Nephron (organoid): ENCODE measurements at regions not wholly inside any gene's neighbourhood (a gene's known extent, or its start where the extent isn't known, plus 50 kb on each side); places are given as distances from the start of the nearest gene placed in this dataset.

Experiments used
- H3K27ac Mint-ChIP-seq, 3 experiments: 2 replicates each; pipeline ENCODE4 v1.8.0; 2020; ENCODE audit warnings: mixed read lengths in 3 of 3, mild to moderate bottlenecking in 2 of 3, moderate library complexity in 1 of 3
- H3K27me3 Mint-ChIP-seq: 2 replicates; pipeline ENCODE4 v1.8.0; 2021; ENCODE audit warnings: low read depth, mild to moderate bottlenecking, moderate library complexity, mixed read lengths
- H3K36me3 Mint-ChIP-seq: 2 replicates; pipeline ENCODE4 v1.8.0; 2020; ENCODE audit warnings: low read depth, mixed read lengths
- H3K4me1 Mint-ChIP-seq: 2 replicates; pipeline ENCODE4 v1.8.0; 2020; ENCODE audit warnings: mixed read lengths
- H3K4me3 Mint-ChIP-seq, 3 experiments: 2 replicates each; pipeline ENCODE4 v1.8.0; 2020; ENCODE audit warnings: mild to moderate bottlenecking in 3 of 3, mixed read lengths in 3 of 3, moderate library complexity in 2 of 3
- H3K9me3 Mint-ChIP-seq: 2 replicates; pipeline ENCODE4 v1.8.0; 2020; ENCODE audit warnings: mixed read lengths
- CTCF ChIP-seq, 3 experiments: fragments of 200-600 bp; sonication (generic); IDR thresholded peaks; one replicate each; pipeline ENCODE4 v1.5.0; 2021; ENCODE audit warnings: antibody characterized with exemption in 3 of 3; ENCODE audit not compliant: unreplicated experiment in 3 of 3

GRCh38 chr14:86491743-86492142 is 961.8 kb downstream of the FLRT2 start:
- Mint-ChIP-seq H3K4me1 (no peaks in the 10 kb centered on the region), H3K36me3 (no peaks in the 10 kb centered on the region), H3K4me3 (no peak overlapping the region), H3K9me3 (peaks cover 11% of the 10 kb centered on the region), H3K27me3 (no peaks in the 10 kb centered on the region), H3K27ac (no peak overlapping the region)
- no peak for TF ChIP-seq CTCF (IDR thresholded peaks at IDR 0.05; ENCODE audit: unreplicated experiment in 3 of 3)

GRCh38 chr14:86481104-86481503 is 951.2 kb downstream of the FLRT2 start:
- no peaks in the 10 kb centered on the region for H3K9me3 Mint-ChIP-seq
- H3K27ac Mint-ChIP-seq = no peak overlapping the region
- H3K4me3 Mint-ChIP-seq = no peak overlapping the region
- H3K36me3 Mint-ChIP-seq = no peaks in the 10 kb centered on the region
- no peak for TF ChIP-seq CTCF (IDR thresholded peaks at IDR 0.05; ENCODE audit: unreplicated experiment in 3 of 3)
- no peaks in the 10 kb centered on the region for H3K27me3 Mint-ChIP-seq
- H3K4me1 Mint-ChIP-seq = no peaks in the 10 kb centered on the region

- peaks cover 5% of the 10 kb centered on the region for H3K36me3 Mint-ChIP-seq
- peaks cover 18% of the 10 kb centered on the region for H3K9me3 Mint-ChIP-seq
- H3K4me1 Mint-ChIP-seq = peaks cover 33% of the 10 kb centered on the region
- no peak overlapping the region for H3K4me3 Mint-ChIP-seq
- H3K27ac Mint-ChIP-seq = peak overlapping the region; percentile 86 to 93 (median 87)
- TF ChIP-seq CTCF (IDR thresholded peaks at IDR 0.05; ENCODE audit: unreplicated experiment in 3 of 3) = no peak
- no peaks in the 10 kb centered on the region for H3K27me3 Mint-ChIP-seq
These were observed 934.4 kb downstream of the FLRT2 start for GRCh38 chr14:86464341-86464740.

- Mint-ChIP-seq H3K4me1 (peaks cover 32% of the 10 kb centered on the region), H3K27ac (peak overlapping the region; percentile 86 to 93 (median 87)), H3K27me3 (no peaks in the 10 kb centered on the region), H3K9me3 (peaks cover 18% of the 10 kb centered on the region), H3K36me3 (peaks cover 5% of the 10 kb centered on the region), H3K4me3 (no peak overlapping the region)
- peak in 2 of 3 experiments; percentile 8 to 24 for TF ChIP-seq CTCF (IDR thresholded peaks at IDR 0.05; ENCODE audit: unreplicated experiment in 3 of 3)
These were observed 932.3 kb downstream of the FLRT2 start for GRCh38 chr14:86462193-86462753.

- Mint-ChIP-seq H3K27me3 (no peaks in the 10 kb centered on the region), H3K4me3 (no peak overlapping the region), H3K36me3 (peaks cover 5% of the 10 kb centered on the region), H3K4me1 (peaks cover 4% of the 10 kb centered on the region), H3K9me3 (peaks cover 15% of the 10 kb centered on the region), H3K27ac (peak overlapping the region in 1 of 3 experiments; percentile 25)
- no peak for TF ChIP-seq CTCF (IDR thresholded peaks at IDR 0.05; ENCODE audit: unreplicated experiment in 3 of 3)
These were observed 927.7 kb downstream of the FLRT2 start for GRCh38 chr14:86457481-86458135.

- Mint-ChIP-seq H3K9me3 (peaks cover 2% of the 10 kb centered on the region), H3K4me3 (no peak overlapping the region), H3K27me3 (no peaks in the 10 kb centered on the region), H3K4me1 (no peaks in the 10 kb centered on the region), H3K27ac (peak overlapping the region in 2 of 3 experiments; percentile 3 to 41), H3K36me3 (no peaks in the 10 kb centered on the region)
- no peak for TF ChIP-seq CTCF (IDR thresholded peaks at IDR 0.05; ENCODE audit: unreplicated experiment in 3 of 3)
These were observed 920.1 kb downstream of the FLRT2 start for GRCh38 chr14:86450085-86450484.
